Fibroblast of lung (primary cell): ENCODE measurements at regions not wholly inside any gene's neighbourhood (a gene's known extent, or its start where the extent isn't known, plus 50 kb on each side); places are given as distances from the start of the nearest gene placed in this dataset.

Experiments used
- DNase-seq, 2 donors: peaks; one replicate each; pipeline versions ENCODE4 v3.0.0 to v3.0.0-alpha.2; 2010; ENCODE audit warnings: low read depth in 2 of 2
- H2AFZ ChIP-seq: 2 replicates; pipeline ENCODE4 v1.5.1; 2012; ENCODE audit warnings: low read length, control low read depth, inconsistent platforms
- H3K27ac ChIP-seq: 2 replicates; pipeline ENCODE4 v1.5.1; 2011; ENCODE audit warnings: low read length, control low read depth; ENCODE audit not compliant: insufficient read depth
- H3K27me3 ChIP-seq: 2 replicates; pipeline ENCODE4 v1.5.1; 2011; ENCODE audit warnings: mild to moderate bottlenecking, low read length; ENCODE audit not compliant: control insufficient read depth, insufficient read depth
- H3K36me3 ChIP-seq: 2 replicates; pipeline ENCODE4 v1.5.1; 2011; ENCODE audit warnings: low read length; ENCODE audit not compliant: control insufficient read depth, insufficient read depth
- H3K4me1 ChIP-seq: 2 replicates; pipeline ENCODE4 v1.5.1; 2011; ENCODE audit warnings: low read length; ENCODE audit not compliant: control insufficient read depth, insufficient read depth; ENCODE audit errors: extremely low read depth
- H3K4me2 ChIP-seq: 2 replicates; pipeline ENCODE4 v1.5.1; 2011; ENCODE audit warnings: low read length, control low read depth; ENCODE audit not compliant: insufficient read depth; ENCODE audit errors: extremely low read depth
- H3K4me3 ChIP-seq, 4 experiments: fragments of 200-600 bp in 1 of 4; sonication (generic) in 1 of 4; replicated peaks in 1 of 4; 2 replicates each; pipeline ENCODE4 v1.5.1; 2011 to 2016; ENCODE audit warnings: low read length in 4 of 4, low read depth in 3 of 4, mild to moderate bottlenecking in 3 of 4, control low read depth in 2 of 4, inconsistent platforms in 1 of 4, mixed read lengths in 1 of 4; ENCODE audit not compliant: insufficient read depth in 1 of 4; ENCODE audit errors: control extremely low read depth in 1 of 4
- H3K79me2 ChIP-seq: 2 replicates; pipeline ENCODE4 v1.5.1; 2012; ENCODE audit warnings: mild to moderate bottlenecking, low read length, inconsistent platforms; ENCODE audit not compliant: control insufficient read depth, insufficient read depth
- H3K9ac ChIP-seq: 2 replicates; pipeline ENCODE4 v1.5.1; 2011; ENCODE audit warnings: mild to moderate bottlenecking, low read length, control low read depth; ENCODE audit not compliant: insufficient read depth
- H3K9me3 ChIP-seq: 2 replicates; pipeline ENCODE4 v1.5.1; 2012; ENCODE audit warnings: low read depth, low read length; ENCODE audit not compliant: control insufficient read depth, insufficient read depth
- H4K20me1 ChIP-seq: 2 replicates; pipeline ENCODE4 v1.5.1; 2011; ENCODE audit warnings: low read length; ENCODE audit not compliant: control insufficient read depth, insufficient read depth; ENCODE audit errors: extremely low read depth
- CTCF ChIP-seq, 2 donors: IDR thresholded peaks in 1 of 2; conservative IDR thresholded peaks in 1 of 2; 1 replicate in 1 of 2; 2 replicates in 1 of 2; pipeline ENCODE4 v1.5.1; 2011 to 2012; ENCODE audit warnings: low read length in 2 of 2, control low read depth in 1 of 2, inconsistent platforms in 1 of 2, low read depth in 1 of 2, mild to moderate bottlenecking in 1 of 2
- EZH2 ChIP-seq: IDR thresholded peaks from 2 replicates; pipeline ENCODE4 v1.5.1; 2012; ENCODE audit warnings: low read length, control low read depth, mild to moderate bottlenecking; ENCODE audit errors: missing control alignments

DNA sequence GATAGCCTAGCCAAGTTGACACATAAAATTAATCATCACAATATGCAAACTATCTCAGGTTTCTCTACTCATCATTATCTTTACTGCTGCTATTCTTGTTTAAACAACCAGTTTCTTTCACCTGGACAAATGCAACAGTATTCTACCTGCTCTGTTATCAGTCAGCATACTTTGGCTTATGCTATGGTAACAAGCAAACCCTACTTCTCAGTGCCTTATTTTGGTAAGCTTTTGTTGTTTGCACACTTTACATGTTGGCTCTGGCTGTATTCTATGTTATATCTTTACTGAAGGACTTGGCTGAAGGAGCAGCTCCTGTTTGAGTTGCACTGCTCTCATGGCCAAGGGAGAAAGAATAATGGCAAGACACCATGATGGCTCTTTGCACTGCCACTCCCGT is 463.1 kb downstream of the EPM2A start:
- TF ChIP-seq CTCF (conservative IDR thresholded peaks at IDR 0.05 in 1 of 2, IDR thresholded peaks at IDR 0.05 in 1 of 2; ENCODE audit: low read depth in 1 of 2, low read length in 2 of 2) = no peak
- H4K20me1 ChIP-seq = no peaks in the 10 kb centered on the region
- H3K36me3 ChIP-seq = no peaks in the 10 kb centered on the region
- H3K9me3 ChIP-seq = no peaks in the 10 kb centered on the region
- H3K4me1 ChIP-seq = no peaks in the 10 kb centered on the region
- no peak for DNase-seq
- no peak overlapping the region for H3K9ac ChIP-seq
- no peaks in the 10 kb centered on the region for H3K79me2 ChIP-seq
- H3K4me2 ChIP-seq = no peak overlapping the region
- no peak overlapping the region for H3K4me3 ChIP-seq
- no peaks in the 10 kb centered on the region for H3K27me3 ChIP-seq
- no peak overlapping the region for H2AFZ ChIP-seq
- no peak overlapping the region for H3K27ac ChIP-seq

DNA sequence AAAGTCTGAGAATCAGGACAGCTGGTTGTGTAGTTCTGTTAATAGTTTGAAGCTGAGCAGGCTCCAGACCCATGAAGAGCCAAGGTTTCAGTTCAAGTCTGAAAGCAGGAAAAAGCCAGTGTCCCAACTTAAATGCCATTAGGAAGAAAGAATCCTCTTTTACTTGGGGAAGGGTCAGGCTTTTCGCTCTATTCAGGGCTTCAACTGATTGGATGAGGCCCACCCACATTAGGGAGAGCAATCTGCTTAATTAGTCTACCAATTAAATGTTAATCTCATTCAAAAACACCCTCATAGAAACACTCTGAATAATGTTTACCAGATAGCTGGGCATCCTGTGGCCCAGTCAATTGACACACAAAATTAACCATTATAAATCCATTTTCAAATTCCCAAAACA is 462.2 kb downstream of the EPM2A start:
- no peak for DNase-seq
- no peaks in the 10 kb centered on the region for H3K27me3 ChIP-seq
- H4K20me1 ChIP-seq = no peaks in the 10 kb centered on the region
- H3K36me3 ChIP-seq = no peaks in the 10 kb centered on the region
- no peak overlapping the region for H2AFZ ChIP-seq
- no peak overlapping the region for H3K27ac ChIP-seq
- H3K9me3 ChIP-seq = no peaks in the 10 kb centered on the region
- H3K4me2 ChIP-seq = no peak overlapping the region
- H3K4me1 ChIP-seq = no peaks in the 10 kb centered on the region
- H3K9ac ChIP-seq = no peak overlapping the region
- H3K79me2 ChIP-seq = no peaks in the 10 kb centered on the region
- no peak overlapping the region for H3K4me3 ChIP-seq
- no peak for TF ChIP-seq CTCF (conservative IDR thresholded peaks at IDR 0.05 in 1 of 2, IDR thresholded peaks at IDR 0.05 in 1 of 2; ENCODE audit: low read depth in 1 of 2, low read length in 2 of 2)
- TF ChIP-seq EZH2 = no peak

DNA sequence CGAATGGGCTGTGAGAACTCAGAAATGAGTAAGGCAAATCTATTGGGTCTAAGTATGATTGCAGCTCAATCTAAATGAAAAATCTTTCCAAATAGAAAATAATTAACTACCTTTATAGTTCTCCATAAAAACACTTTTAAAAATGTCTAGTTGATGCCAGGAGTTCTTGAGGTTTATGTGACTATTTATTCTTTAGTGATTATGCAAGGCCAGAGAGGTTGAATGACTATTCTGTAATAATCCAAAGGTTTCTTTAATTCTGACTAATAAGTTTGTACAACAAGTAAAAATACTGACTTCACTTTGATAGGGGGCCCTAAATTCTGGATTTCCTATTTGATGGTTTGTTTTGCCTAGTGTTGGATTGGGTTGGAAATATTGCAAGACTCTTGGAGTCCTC is 461.2 kb downstream of the EPM2A start:
- Histone ChIP-seq H3K36me3 (no peaks in the 10 kb centered on the region), H2AFZ (no peak overlapping the region), H3K9me3 (no peaks in the 10 kb centered on the region), H3K4me3 (no peak overlapping the region), H3K9ac (no peak overlapping the region), H3K4me2 (no peak overlapping the region), H3K79me2 (no peaks in the 10 kb centered on the region), H3K27ac (no peak overlapping the region), H4K20me1 (no peaks in the 10 kb centered on the region), H3K27me3 (no peaks in the 10 kb centered on the region), H3K4me1 (no peaks in the 10 kb centered on the region)
- no peak for DNase-seq
- TF ChIP-seq CTCF (conservative IDR thresholded peaks at IDR 0.05 in 1 of 2, IDR thresholded peaks at IDR 0.05 in 1 of 2; ENCODE audit: low read depth in 1 of 2, low read length in 2 of 2) = no peak
- TF ChIP-seq EZH2 = no peak
